Sigmoid colon (tissue), 4 donors: ENCODE measurements at regions not wholly inside any gene's neighbourhood (a gene's known extent, or its start where the extent isn't known, plus 50 kb on each side); places are given as distances from the start of the nearest gene placed in this dataset.

Experiments used
- POLR2A ChIP-seq, 2 donors: fragments of 450-650 bp; IDR thresholded peaks; one replicate each; pipeline ENCODE4 v1.6.1; 2016; ENCODE audit warnings: antibody characterized with exemption in 2 of 2, mild to moderate bottlenecking in 2 of 2, moderate library complexity in 2 of 2
- POLR2AphosphoS5 ChIP-seq, 4 donors: sonication (generic); formaldehyde crosslinking; IDR thresholded peaks; one replicate each; pipeline ENCODE4 v1.6.1; 2017; ENCODE audit warnings: antibody characterized with exemption in 4 of 4
- TF ChIP-seq, protein P1 (sequence below), 4 experiments: fragments of 450-650 bp in 3 of 4; fragments of 200-600 bp in 1 of 4; IDR thresholded peaks; one replicate each; pipeline ENCODE4 v1.5.1; 2016 to 2019; ENCODE audit warnings: antibody characterized with exemption in 4 of 4, mild to moderate bottlenecking in 3 of 4, moderate library complexity in 2 of 4

- TF ChIP-seq, protein P1, sequence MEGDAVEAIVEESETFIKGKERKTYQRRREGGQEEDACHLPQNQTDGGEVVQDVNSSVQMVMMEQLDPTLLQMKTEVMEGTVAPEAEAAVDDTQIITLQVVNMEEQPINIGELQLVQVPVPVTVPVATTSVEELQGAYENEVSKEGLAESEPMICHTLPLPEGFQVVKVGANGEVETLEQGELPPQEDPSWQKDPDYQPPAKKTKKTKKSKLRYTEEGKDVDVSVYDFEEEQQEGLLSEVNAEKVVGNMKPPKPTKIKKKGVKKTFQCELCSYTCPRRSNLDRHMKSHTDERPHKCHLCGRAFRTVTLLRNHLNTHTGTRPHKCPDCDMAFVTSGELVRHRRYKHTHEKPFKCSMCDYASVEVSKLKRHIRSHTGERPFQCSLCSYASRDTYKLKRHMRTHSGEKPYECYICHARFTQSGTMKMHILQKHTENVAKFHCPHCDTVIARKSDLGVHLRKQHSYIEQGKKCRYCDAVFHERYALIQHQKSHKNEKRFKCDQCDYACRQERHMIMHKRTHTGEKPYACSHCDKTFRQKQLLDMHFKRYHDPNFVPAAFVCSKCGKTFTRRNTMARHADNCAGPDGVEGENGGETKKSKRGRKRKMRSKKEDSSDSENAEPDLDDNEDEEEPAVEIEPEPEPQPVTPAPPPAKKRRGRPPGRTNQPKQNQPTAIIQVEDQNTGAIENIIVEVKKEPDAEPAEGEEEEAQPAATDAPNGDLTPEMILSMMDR (IDR thresholded peaks at IDR 0.05), result no peak
- TF ChIP-seq POLR2AphosphoS5 (IDR thresholded peaks at IDR 0.05), result no peak
- no peak for TF ChIP-seq POLR2A (IDR thresholded peaks at IDR 0.05)
Measured at GRCh38 chr3:110006913-110007312, 669.6 kb upstream of the DPPA4 start.
